C4-2B (cell line): ENCODE measurements at regions not wholly inside any gene's neighbourhood (a gene's known extent, or its start where the extent isn't known, plus 50 kb on each side); places are given as distances from the start of the nearest gene placed in this dataset.

Experiments
- H3K27ac ChIP-seq: fragments of 450-650 bp; 2 replicates; pipeline ENCODE4 v1.5.1; 2017
- ZFX ChIP-seq: fragments of 450-650 bp; IDR thresholded peaks from 2 replicates; pipeline ENCODE4 v1.6.1; 2017
- TF ChIP-seq, protein P1 (sequence below): fragments of 450-650 bp; conservative IDR thresholded peaks from 2 replicates; pipeline ENCODE4 v1.5.1; 2017; ENCODE audit warnings: mild to moderate bottlenecking

DNA sequence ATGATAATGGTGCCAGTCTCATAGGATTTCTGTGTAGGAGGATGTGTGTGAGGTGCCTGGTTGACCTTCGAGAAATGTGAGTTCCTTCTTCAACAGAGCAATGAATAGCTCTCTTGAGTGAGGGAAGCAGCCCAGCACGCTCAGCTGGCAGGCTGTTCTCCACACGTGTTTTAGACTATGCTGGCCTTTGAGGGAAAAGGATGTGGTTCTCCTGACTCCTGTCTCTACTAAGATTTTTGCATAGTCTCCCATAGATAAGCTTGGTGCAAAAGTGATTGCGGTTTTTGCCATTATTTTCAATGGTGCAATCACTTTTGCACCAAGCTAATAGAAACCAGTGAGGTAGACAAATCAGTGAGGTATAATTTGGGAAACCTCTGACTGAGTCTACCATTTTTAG, 284.1 kb downstream of the SLC4A3 start:
- TF ChIP-seq, protein P1, sequence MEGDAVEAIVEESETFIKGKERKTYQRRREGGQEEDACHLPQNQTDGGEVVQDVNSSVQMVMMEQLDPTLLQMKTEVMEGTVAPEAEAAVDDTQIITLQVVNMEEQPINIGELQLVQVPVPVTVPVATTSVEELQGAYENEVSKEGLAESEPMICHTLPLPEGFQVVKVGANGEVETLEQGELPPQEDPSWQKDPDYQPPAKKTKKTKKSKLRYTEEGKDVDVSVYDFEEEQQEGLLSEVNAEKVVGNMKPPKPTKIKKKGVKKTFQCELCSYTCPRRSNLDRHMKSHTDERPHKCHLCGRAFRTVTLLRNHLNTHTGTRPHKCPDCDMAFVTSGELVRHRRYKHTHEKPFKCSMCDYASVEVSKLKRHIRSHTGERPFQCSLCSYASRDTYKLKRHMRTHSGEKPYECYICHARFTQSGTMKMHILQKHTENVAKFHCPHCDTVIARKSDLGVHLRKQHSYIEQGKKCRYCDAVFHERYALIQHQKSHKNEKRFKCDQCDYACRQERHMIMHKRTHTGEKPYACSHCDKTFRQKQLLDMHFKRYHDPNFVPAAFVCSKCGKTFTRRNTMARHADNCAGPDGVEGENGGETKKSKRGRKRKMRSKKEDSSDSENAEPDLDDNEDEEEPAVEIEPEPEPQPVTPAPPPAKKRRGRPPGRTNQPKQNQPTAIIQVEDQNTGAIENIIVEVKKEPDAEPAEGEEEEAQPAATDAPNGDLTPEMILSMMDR: no peak
- no peak for TF ChIP-seq ZFX
- no peak overlapping the region for H3K27ac ChIP-seq

- TF ChIP-seq ZFX: no peak
- TF ChIP-seq, protein P1: no peak
- no peak overlapping the region for H3K27ac ChIP-seq
Observed at GRCh38 chr2:219912491-219912921, 285.1 kb downstream of the SLC4A3 start.

GRCh38 chr2:219914577-219914976, 287.1 kb downstream of the SLC4A3 start:
- TF ChIP-seq ZFX: no peak
- TF ChIP-seq, protein P1: no peak
- H3K27ac ChIP-seq: no peak overlapping the region

DNA sequence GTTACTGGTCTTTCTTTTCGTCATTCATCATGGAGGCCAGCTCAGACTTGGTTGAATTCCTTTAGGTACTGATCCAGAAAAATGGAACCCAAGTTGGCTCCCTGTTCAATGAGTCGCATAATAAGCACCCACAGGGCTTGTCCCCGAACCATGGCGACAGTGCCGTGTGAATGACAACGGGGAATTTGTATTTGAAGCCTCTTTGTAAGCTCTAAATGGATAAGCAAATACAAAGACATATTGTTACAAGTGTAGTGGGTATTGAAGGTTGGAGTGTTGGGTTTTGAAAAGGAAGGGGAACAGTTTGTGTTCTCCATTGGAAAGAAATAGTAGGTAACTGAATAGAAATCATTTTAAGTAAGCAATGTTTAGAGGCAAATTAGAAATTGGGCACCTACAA, 288.9 kb downstream of the SLC4A3 start:
- no peak overlapping the region for H3K27ac ChIP-seq
- TF ChIP-seq, protein P1: no peak
- no peak for TF ChIP-seq ZFX

- no peak for TF ChIP-seq ZFX
- TF ChIP-seq, protein P1: no peak
- no peak overlapping the region for H3K27ac ChIP-seq
Observed at GRCh38 chr2:219916726-219917440, 289.5 kb downstream of the SLC4A3 start.

- TF ChIP-seq, protein P1: no peak
Observed at GRCh38 chr2:219918254-219918653, 290.8 kb downstream of the SLC4A3 start.

DNA sequence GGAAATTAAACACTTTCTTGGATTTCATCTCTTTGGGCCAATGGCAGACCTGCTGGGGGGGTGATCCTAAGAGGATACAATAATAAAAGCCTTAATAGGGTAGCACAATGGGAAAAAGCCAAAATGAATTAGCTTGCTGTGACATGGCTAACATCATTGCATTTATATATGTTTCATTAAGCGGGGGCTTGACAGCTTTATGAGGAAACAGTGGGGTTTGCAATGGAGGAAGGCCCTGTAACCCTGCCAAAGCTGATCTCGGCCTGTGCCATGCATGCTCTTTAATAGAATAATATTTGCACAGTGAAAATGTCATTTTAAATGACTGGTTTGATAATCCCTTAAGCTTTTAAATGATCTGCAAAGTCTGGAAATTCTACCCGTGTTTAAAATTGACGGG, 291.5 kb downstream of the SLC4A3 start:
- no peak overlapping the region for H3K27ac ChIP-seq
- TF ChIP-seq, protein P1: no peak
- no peak for TF ChIP-seq ZFX

More at GRCh38 chr2:219918254-219918653, 290.8 kb downstream of the SLC4A3 start:
- no peak overlapping the region for H3K27ac ChIP-seq
